ENCODE measurements at regions not wholly inside any gene's neighbourhood (a gene's known extent, or its start where the extent isn't known, plus 50 kb on each side); places are given as distances from the start of the nearest gene placed in this dataset.

GRCh38 chr10:113485736-113486135, 67.1 kb upstream of the HABP2 start:
- TF ChIP-seq CTCF (IDR thresholded peaks at IDR 0.05) (no peak), POLR2A (IDR thresholded peaks at IDR 0.05) (no peak)
